BJ (cell line): ENCODE measurements at regions not wholly inside any gene's neighbourhood (a gene's known extent, or its start where the extent isn't known, plus 50 kb on each side); places are given as distances from the start of the nearest gene placed in this dataset.

ENCODE experiments used
- CTCF ChIA-PET: fragments of 350-600 bp; formaldehyde crosslinking; extraction: SDS; loops from one replicate; lab custom pipeline; 2021; ENCODE audit warnings: antibody characterized with exemption, inconsistent platforms; lab: Yijun Ruan, JAX
- POLR2A ChIA-PET: fragments of 300-600 bp; sonication (Branson Sonifier 250); formaldehyde crosslinking; extraction: SDS; loops from one replicate; lab custom pipeline; 2021; ENCODE audit warnings: antibody characterized with exemption; lab: Charles Lee
- DNase-seq: peaks from one replicate; pipeline ENCODE4 v3.0.0-alpha.2; 2011; ENCODE audit warnings: low read depth
- H3K27me3 ChIP-seq: 2 replicates; pipeline ENCODE4 v1.6.0; 2011; ENCODE audit warnings: low read length; ENCODE audit not compliant: control insufficient read depth, insufficient read depth
- H3K36me3 ChIP-seq: 2 replicates; pipeline ENCODE4 v1.5.1; 2011; ENCODE audit warnings: low read length; ENCODE audit not compliant: control insufficient read depth, insufficient read depth
- H3K4me3 ChIP-seq: 2 replicates; pipeline ENCODE4 v1.5.1; 2011; ENCODE audit warnings: low read depth, mild to moderate bottlenecking, control low read depth, low read length
- TF ChIP-seq, protein P1 (sequence below): IDR thresholded peaks from 2 replicates; pipeline ENCODE4 v1.5.1; 2011; ENCODE audit warnings: low read depth, mild to moderate bottlenecking, control low read depth, inconsistent platforms, low read length, moderate library complexity; ENCODE audit not compliant: insufficient read depth

DNA sequence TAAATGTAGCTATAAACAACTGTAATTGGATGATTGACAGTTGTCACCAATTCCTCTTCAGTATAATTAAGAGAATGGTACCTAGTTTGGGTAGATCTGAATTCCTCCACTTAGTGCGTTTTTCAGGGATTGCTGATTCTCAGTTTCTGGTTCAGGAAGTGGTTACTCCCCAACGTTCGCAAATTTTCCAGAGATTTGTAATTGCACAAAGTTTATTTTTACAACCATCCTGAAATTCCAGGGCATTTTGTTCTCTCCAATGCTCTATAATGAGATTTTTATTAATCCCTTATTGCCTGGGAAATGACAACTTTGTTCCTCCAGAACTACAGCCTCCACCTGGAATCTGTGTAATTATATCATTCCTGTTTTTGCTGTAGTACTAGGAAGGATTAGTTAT, 710.6 kb upstream of the ZEB2 start:
- TF ChIP-seq, protein P1, sequence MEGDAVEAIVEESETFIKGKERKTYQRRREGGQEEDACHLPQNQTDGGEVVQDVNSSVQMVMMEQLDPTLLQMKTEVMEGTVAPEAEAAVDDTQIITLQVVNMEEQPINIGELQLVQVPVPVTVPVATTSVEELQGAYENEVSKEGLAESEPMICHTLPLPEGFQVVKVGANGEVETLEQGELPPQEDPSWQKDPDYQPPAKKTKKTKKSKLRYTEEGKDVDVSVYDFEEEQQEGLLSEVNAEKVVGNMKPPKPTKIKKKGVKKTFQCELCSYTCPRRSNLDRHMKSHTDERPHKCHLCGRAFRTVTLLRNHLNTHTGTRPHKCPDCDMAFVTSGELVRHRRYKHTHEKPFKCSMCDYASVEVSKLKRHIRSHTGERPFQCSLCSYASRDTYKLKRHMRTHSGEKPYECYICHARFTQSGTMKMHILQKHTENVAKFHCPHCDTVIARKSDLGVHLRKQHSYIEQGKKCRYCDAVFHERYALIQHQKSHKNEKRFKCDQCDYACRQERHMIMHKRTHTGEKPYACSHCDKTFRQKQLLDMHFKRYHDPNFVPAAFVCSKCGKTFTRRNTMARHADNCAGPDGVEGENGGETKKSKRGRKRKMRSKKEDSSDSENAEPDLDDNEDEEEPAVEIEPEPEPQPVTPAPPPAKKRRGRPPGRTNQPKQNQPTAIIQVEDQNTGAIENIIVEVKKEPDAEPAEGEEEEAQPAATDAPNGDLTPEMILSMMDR, result no peak
- Histone ChIP-seq H3K27me3 (no peaks in the 10 kb centered on the region), H3K36me3 (no peaks in the 10 kb centered on the region), H3K4me3 (no peak overlapping the region)
- CTCF ChIA-PET, result interaction anchor here (0.7 kb wide), 1 partner anchor 710 kb away, joined by 3 read pairs; no protein-coding TSS in a partner anchor
- DNase-seq, result peak; percentile 35
- POLR2A ChIA-PET, result no interaction called here

DNA sequence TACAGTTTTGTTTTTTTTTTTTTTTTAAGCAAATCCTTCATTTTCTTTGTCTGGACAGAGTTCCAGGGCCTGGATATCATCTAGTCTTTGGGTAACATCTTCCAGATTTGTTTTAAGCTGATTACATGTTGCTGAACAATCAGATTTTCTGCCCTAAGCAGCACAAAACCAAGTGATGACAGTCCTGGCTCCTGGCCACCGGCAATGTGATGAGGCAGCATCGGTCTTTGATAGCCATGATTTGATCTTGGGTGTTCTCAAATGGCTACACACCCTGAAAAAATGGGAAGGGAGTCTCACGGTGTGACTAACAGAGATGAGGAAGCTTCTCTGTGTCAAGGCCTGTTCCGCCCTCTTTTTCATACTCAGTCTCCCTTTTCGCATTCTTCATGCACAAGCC, 708.6 kb upstream of the ZEB2 start:
- Histone ChIP-seq H3K4me3 (no peak overlapping the region), H3K27me3 (no peaks in the 10 kb centered on the region), H3K36me3 (no peaks in the 10 kb centered on the region)
- DNase-seq, result no peak
- ChIA-PET CTCF (no interaction called here), POLR2A (no interaction called here)
- TF ChIP-seq, protein P1, result no peak

DNA sequence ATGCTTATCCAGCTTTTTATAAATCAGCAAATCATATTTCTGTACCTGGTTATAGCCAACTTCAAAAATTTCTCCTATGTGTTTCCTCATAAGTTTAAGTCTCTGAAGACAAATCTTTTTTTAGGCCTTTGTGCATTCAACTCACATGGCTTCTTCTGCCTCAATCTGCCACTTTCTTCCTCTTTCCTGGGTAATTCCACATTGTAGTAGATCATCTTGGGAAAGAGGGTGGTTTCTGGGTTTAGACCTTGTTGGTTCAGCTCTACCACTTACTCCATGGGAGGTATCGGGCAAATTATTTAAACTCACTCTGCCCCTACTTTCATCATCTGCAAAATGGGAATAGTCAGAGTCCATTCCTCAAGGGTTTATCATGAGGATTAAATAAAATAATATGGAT, 707.0 kb upstream of the ZEB2 start:
- POLR2A ChIA-PET, result no interaction called here

DNA sequence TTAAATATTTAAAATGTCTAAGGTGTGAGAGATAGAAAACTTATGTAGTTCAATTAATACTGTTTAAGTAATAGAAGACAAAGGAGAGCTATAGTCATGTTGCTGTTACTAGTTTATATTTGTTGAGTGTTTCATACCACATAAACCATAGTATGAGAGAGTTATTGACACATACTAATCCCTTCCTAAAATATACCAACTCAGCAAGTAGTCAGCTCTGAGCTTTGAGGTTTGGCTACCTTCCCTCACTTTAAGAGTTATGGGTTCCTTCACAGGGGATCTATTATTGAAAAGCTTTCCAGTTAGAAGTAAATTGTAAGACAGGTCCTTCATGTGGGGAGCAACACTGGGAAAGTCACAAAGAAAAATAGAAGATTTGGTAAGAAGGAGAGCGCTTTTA, 701.6 kb upstream of the ZEB2 start:
- TF ChIP-seq, protein P1, result no peak
- Histone ChIP-seq H3K4me3 (no peak overlapping the region), H3K36me3 (no peaks in the 10 kb centered on the region), H3K27me3 (no peaks in the 10 kb centered on the region)
- CTCF ChIA-PET, result no interaction called here
- POLR2A ChIA-PET, result interaction anchor here (0.6 kb wide), 1 partner anchor 1865 kb away, joined by 3 read pairs; no protein-coding TSS in a partner anchor
- DNase-seq, result no peak

More for the DNA sequence above, 707.0 kb upstream of the ZEB2 start:
- Histone ChIP-seq H3K27me3 (no peaks in the 10 kb centered on the region), H3K4me3 (no peak overlapping the region), H3K36me3 (no peaks in the 10 kb centered on the region)
- TF ChIP-seq, protein P1, result no peak
- DNase-seq, result no peak
- CTCF ChIA-PET, result interaction anchor here (0.6 to 1.3 kb wide), 2 partner anchors 11 to 286 kb away, joined by 3 read pairs; no protein-coding TSS in a partner anchor

DNA sequence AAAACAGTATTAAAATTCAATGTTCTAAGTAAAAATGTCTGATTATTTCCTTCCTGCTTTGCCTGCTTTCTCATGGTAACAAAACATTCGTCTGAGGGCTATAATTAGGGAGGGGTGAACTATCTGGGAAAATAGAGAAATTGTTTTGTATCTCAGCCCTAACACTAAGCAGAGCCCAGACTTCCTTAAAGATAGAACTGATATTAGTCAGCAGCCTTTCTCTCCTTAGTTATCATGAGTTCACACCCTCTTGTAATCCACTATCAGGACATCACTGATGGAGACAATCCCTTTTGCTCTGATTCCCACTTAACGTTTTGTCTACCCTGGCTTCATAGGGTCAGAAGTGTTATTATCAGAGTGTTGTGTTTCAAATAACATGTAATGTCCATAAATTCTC, 701.1 kb upstream of the ZEB2 start:
- DNase-seq, result no peak
- Histone ChIP-seq H3K27me3 (no peaks in the 10 kb centered on the region), H3K36me3 (no peaks in the 10 kb centered on the region), H3K4me3 (no peak overlapping the region)
- ChIA-PET POLR2A (no interaction called here), CTCF (no interaction called here)
- TF ChIP-seq, protein P1, result no peak
